DOHH2 (cell line): ENCODE measurements at regions not wholly inside any gene's neighbourhood (a gene's known extent, or its start where the extent isn't known, plus 50 kb on each side); places are given as distances from the start of the nearest gene placed in this dataset.

Experiments
- EZH2phosphoT487 ChIP-seq: fragments of 200-600 bp; sonication (generic); IDR thresholded peaks from 2 replicates; pipeline ENCODE4 v1.6.1; 2017; ENCODE audit warnings: borderline replicate concordance, mild to moderate bottlenecking, antibody characterized with exemption, low read length, moderate library complexity, mixed read lengths
- TF ChIP-seq, protein P1 (sequence below): fragments of 200-600 bp; sonication (generic); IDR thresholded peaks from one replicate; pipeline ENCODE4 v1.5.1; 2014; ENCODE audit warnings: antibody characterized with exemption, mild to moderate bottlenecking, low read depth, low read length; ENCODE audit not compliant: poor library complexity, severe bottlenecking

DNA sequence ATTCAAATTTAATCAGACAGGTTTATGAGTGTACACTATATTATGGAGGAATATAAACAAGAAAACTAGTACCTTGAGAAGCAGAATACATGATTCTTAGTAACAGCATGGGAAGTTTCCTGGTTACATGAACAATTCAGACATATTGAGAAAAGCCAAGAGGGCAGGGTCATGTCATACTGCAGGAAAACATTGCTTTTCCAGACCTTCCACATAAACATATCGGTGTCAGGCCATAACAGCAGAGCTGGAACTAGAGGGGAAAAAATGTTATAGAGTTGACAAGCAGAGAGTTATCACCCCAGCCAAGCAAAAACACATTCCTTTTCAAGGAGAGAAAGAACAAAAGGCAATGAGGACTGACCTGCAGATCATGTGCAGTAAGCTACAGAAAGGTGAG lies 74.7 kb upstream of the ZNF236 start:
- TF ChIP-seq, protein P1, sequence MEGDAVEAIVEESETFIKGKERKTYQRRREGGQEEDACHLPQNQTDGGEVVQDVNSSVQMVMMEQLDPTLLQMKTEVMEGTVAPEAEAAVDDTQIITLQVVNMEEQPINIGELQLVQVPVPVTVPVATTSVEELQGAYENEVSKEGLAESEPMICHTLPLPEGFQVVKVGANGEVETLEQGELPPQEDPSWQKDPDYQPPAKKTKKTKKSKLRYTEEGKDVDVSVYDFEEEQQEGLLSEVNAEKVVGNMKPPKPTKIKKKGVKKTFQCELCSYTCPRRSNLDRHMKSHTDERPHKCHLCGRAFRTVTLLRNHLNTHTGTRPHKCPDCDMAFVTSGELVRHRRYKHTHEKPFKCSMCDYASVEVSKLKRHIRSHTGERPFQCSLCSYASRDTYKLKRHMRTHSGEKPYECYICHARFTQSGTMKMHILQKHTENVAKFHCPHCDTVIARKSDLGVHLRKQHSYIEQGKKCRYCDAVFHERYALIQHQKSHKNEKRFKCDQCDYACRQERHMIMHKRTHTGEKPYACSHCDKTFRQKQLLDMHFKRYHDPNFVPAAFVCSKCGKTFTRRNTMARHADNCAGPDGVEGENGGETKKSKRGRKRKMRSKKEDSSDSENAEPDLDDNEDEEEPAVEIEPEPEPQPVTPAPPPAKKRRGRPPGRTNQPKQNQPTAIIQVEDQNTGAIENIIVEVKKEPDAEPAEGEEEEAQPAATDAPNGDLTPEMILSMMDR: no peak
- no peak for TF ChIP-seq EZH2phosphoT487
